Sigmoid colon (tissue), 6 donors: ENCODE measurements at regions not wholly inside any gene's neighbourhood (a gene's known extent, or its start where the extent isn't known, plus 50 kb on each side); places are given as distances from the start of the nearest gene placed in this dataset.

ENCODE experiments used
- DNase-seq: peaks from one replicate; pipeline ENCODE4 v3.0.0-alpha.2; 2019
- H3K27ac ChIP-seq, 4 donors: fragments of 200-600 bp; sonication (generic); one replicate each; pipeline ENCODE4 v1.5.1; 2016 to 2019; ENCODE audit warnings: mild to moderate bottlenecking in 1 of 4
- H3K27me3 ChIP-seq, 3 donors: fragments of 200-600 bp; sonication (generic); one replicate each; pipeline ENCODE4 v1.5.1; 2019; ENCODE audit warnings: mild to moderate bottlenecking in 1 of 3
- H3K36me3 ChIP-seq, 4 donors: fragments of 200-600 bp; sonication (generic); one replicate each; pipeline ENCODE4 v1.5.1; 2016 to 2019
- H3K4me1 ChIP-seq, 4 donors: fragments of 200-600 bp; sonication (generic); one replicate each; pipeline ENCODE4 v1.5.1; 2017 to 2019
- H3K4me3 ChIP-seq, 4 donors: fragments of 200-600 bp; sonication (generic); one replicate each; pipeline ENCODE4 v1.5.1; 2017 to 2019; ENCODE audit warnings: mild to moderate bottlenecking in 2 of 4, moderate library complexity in 1 of 4
- H3K9me3 ChIP-seq, 4 donors: fragments of 200-600 bp in 3 of 4; sonication (generic) in 3 of 4; one replicate each; pipeline versions ENCODE4 v1.5.1 to v1.6.1; 2013 to 2019
- CTCF ChIP-seq, 4 experiments: fragments of 450-650 bp in 3 of 4; fragments of 200-600 bp in 1 of 4; IDR thresholded peaks; one replicate each; pipeline ENCODE4 v1.5.1; 2016 to 2019; ENCODE audit warnings: antibody characterized with exemption in 4 of 4, mild to moderate bottlenecking in 3 of 4, moderate library complexity in 2 of 4
- EP300 ChIP-seq, 4 donors: sonication (generic); formaldehyde crosslinking; IDR thresholded peaks; one replicate each; pipeline ENCODE4 v1.6.1; 2017; ENCODE audit warnings: antibody characterized with exemption in 4 of 4
- POLR2A ChIP-seq, 2 donors: fragments of 450-650 bp; IDR thresholded peaks; one replicate each; pipeline ENCODE4 v1.6.1; 2016; ENCODE audit warnings: antibody characterized with exemption in 2 of 2, mild to moderate bottlenecking in 2 of 2, moderate library complexity in 2 of 2
- POLR2AphosphoS5 ChIP-seq, 4 donors: sonication (generic); formaldehyde crosslinking; IDR thresholded peaks; one replicate each; pipeline ENCODE4 v1.6.1; 2017; ENCODE audit warnings: antibody characterized with exemption in 4 of 4
- WGBS, 2 donors: extraction: QIAGEN DNeasy Blood & Tissue Kit; methylation state at CpG; one replicate each; pipeline ENCODE4 v1.1.7; 2013; 5-methylcytosine and 5-hydroxymethylcytosine counted together
- intact Hi-C: fragments of 100-400 bp; cut with DNase I; formaldehyde crosslinking; loops from one replicate; pipeline ENCODE4 v1.15.1; 2023
- donor health status: healthy with polysubstance abuse.
- donor health status: healthy.

- H3K27me3 ChIP-seq = no peaks in the 10 kb centered on the region
- H3K36me3 ChIP-seq = no peaks in the 10 kb centered on the region
- no peaks in the 10 kb centered on the region for H3K4me1 ChIP-seq
- no peak overlapping the region for H3K4me3 ChIP-seq
- no peak for DNase-seq
- H3K27ac ChIP-seq = no peak overlapping the region
- 87 to 91% methylated on average over 1 of the region's 1 CpG for WGBS, 2 donors
- no peaks in the 10 kb centered on the region for H3K9me3 ChIP-seq
- TF ChIP-seq POLR2AphosphoS5 (IDR thresholded peaks at IDR 0.05) (no peak), CTCF (IDR thresholded peaks at IDR 0.05) (no peak), EP300 (IDR thresholded peaks at IDR 0.05) (no peak), POLR2A (IDR thresholded peaks at IDR 0.05) (no peak)
- intact Hi-C loops = no loop called here
These were observed 229.3 kb downstream of the CDCA7 start for GRCh38 chr2:173584000-173584399.

- Histone ChIP-seq H3K36me3 (no peaks in the 10 kb centered on the region), H3K9me3 (no peaks in the 10 kb centered on the region), H3K4me3 (no peak overlapping the region), H3K4me1 (no peaks in the 10 kb centered on the region), H3K27ac (no peak overlapping the region), H3K27me3 (no peaks in the 10 kb centered on the region)
- no peak for DNase-seq
- 70 to 86% methylated on average over 4 of the region's 4 CpGs for WGBS, 2 donors
- TF ChIP-seq CTCF (IDR thresholded peaks at IDR 0.05) = no peak
- no peak for TF ChIP-seq EP300 (IDR thresholded peaks at IDR 0.05)
- TF ChIP-seq POLR2A (IDR thresholded peaks at IDR 0.05) = no peak
- no peak for TF ChIP-seq POLR2AphosphoS5 (IDR thresholded peaks at IDR 0.05)
- intact Hi-C loops = no loop called here
These were observed 230.2 kb downstream of the CDCA7 start for GRCh38 chr2:173584676-173585458.

DNA sequence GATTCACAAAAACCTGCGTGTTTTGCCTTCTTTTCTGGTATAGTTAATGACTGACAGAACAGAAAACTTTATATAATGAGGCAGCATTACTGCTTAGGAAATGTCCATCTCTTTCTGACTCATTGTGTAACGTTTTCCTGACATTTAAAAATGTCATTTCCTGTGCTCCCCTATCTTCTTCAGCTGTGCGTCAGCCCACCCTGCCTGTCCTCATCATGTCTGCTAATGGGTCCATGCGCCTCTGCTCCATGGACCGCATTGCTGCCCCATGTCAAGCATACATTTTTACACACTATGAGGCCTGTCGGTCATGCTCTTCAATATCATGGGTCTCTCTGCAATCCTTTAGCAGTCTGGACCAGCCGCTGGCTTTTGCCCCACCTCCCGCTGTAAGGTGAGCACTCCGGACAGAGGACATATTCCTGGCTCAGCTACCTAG is 234.3 kb downstream of the CDCA7 start:
- Histone ChIP-seq H3K27me3 (no peaks in the 10 kb centered on the region), H3K4me1 (no peaks in the 10 kb centered on the region), H3K9me3 (peaks cover 0 to 5% (median 1%) of the 10 kb centered on the region in 4 donors), H3K27ac (no peak overlapping the region), H3K36me3 (no peaks in the 10 kb centered on the region), H3K4me3 (no peak overlapping the region)
- TF ChIP-seq CTCF (IDR thresholded peaks at IDR 0.05) (no peak), EP300 (IDR thresholded peaks at IDR 0.05) (no peak), POLR2A (IDR thresholded peaks at IDR 0.05) (no peak), POLR2AphosphoS5 (IDR thresholded peaks at IDR 0.05) (no peak)
- intact Hi-C loops = no loop called here
- DNase-seq = no peak
- whole genome bisulfite sequencing, 2 donors = 78 to 84% methylated on average over 9 of the region's 9 CpGs

DNA sequence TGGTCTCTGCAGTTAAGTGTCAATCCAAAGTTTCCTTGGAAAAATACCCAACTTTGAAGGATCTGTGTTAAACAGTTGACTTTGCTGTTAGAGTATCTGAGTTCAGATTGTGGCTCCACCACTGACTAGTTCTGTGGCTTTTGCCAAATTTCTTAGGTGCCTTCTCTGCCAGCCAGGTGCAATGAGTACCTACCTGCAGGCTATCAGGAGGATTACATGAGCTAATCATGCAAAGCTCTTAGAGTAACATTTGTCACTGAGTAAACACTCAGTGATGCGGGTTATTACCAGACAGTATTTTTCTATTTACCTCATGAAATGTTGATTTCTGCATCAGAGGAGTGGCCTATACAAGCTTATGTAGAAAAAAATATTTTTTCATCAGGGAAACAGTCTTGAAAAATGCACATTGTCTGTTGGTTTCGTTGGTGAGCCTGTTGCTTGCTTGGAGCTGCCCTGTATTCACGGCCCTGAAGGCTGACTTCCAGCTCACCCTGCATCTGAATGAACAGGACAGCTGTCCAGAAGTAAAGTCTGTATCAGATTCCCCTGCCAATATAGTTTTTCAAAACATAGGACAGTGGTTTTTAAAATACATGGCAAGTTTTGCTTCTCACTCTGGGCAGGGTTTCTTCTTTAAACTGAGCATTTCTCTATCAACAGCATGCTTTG is 235.1 kb downstream of the CDCA7 start:
- Histone ChIP-seq H3K4me3 (no peak overlapping the region), H3K27me3 (no peaks in the 10 kb centered on the region), H3K4me1 (no peaks in the 10 kb centered on the region), H3K36me3 (no peaks in the 10 kb centered on the region), H3K9me3 (peaks cover 0 to 5% (median 1%) of the 10 kb centered on the region in 4 donors), H3K27ac (no peak overlapping the region)
- intact Hi-C loops = no loop called here
- no peak for TF ChIP-seq POLR2A (IDR thresholded peaks at IDR 0.05)
- TF ChIP-seq CTCF (IDR thresholded peaks at IDR 0.05) = no peak
- no peak for TF ChIP-seq EP300 (IDR thresholded peaks at IDR 0.05)
- no peak for TF ChIP-seq POLR2AphosphoS5 (IDR thresholded peaks at IDR 0.05)
- DNase-seq = no peak
- 82 to 83% methylated on average over 3 of the region's 3 CpGs for whole genome bisulfite sequencing, 2 donors
